Liver (tissue), 8 donors: ENCODE measurements at regions not wholly inside any gene's neighbourhood (a gene's known extent, or its start where the extent isn't known, plus 50 kb on each side); places are given as distances from the start of the nearest gene placed in this dataset.

Source experiments
- DNase-seq: peaks from one replicate; pipeline ENCODE4 v3.0.0-alpha.2; 2017; ENCODE audit warnings: low spot score
- H3K27ac ChIP-seq, 2 donors: one replicate each; pipeline ENCODE4 v1.7.0; 2013; ENCODE audit warnings: inconsistent platforms in 2 of 2, low read length in 2 of 2, control low read depth in 1 of 2, low read depth in 1 of 2, mild to moderate bottlenecking in 1 of 2
- H3K27me3 ChIP-seq, 4 donors: one replicate each; pipeline versions ENCODE4 v1.6.1 to v1.7.0; 2013; ENCODE audit warnings: low read length in 3 of 4, inconsistent platforms in 1 of 4, mild to moderate bottlenecking in 1 of 4, moderate library complexity in 1 of 4; ENCODE audit not compliant: control insufficient read depth in 4 of 4, insufficient read depth in 4 of 4
- H3K36me3 ChIP-seq, 4 donors: one replicate each; pipeline versions ENCODE4 v1.6.1 to v1.7.0; 2013; ENCODE audit warnings: low read length in 3 of 4, mild to moderate bottlenecking in 3 of 4, low read depth in 1 of 4, moderate library complexity in 1 of 4; ENCODE audit not compliant: control insufficient read depth in 4 of 4, insufficient read depth in 3 of 4
- H3K4me1 ChIP-seq, 4 donors: one replicate each; pipeline versions ENCODE4 v1.6.1 to v1.7.0; 2013; ENCODE audit warnings: low read length in 3 of 4, mild to moderate bottlenecking in 3 of 4, moderate library complexity in 1 of 4; ENCODE audit not compliant: control insufficient read depth in 4 of 4, insufficient read depth in 4 of 4
- H3K4me3 ChIP-seq, 3 donors: one replicate each; pipeline versions ENCODE4 v1.6.1 to v1.7.0; 2013; ENCODE audit warnings: low read length in 3 of 3, control low read depth in 1 of 3, low read depth in 1 of 3, mild to moderate bottlenecking in 1 of 3
- H3K9ac ChIP-seq, 2 donors: one replicate each; pipeline ENCODE4 v1.7.0; 2013; ENCODE audit warnings: low read length in 2 of 2, mild to moderate bottlenecking in 2 of 2, moderate library complexity in 2 of 2, control low read depth in 1 of 2, low read depth in 1 of 2
- H3K9me3 ChIP-seq, 4 donors: one replicate each; pipeline versions ENCODE4 v1.6.1 to v1.7.0; 2013; ENCODE audit warnings: low read length in 3 of 4; ENCODE audit not compliant: control insufficient read depth in 4 of 4
- ATF3 ChIP-seq: IDR thresholded peaks from 2 replicates; pipeline ENCODE4 v1.6.1; 2016; ENCODE audit warnings: antibody characterized with exemption
- EGR1 ChIP-seq, 2 donors: IDR thresholded peaks; 2 replicates each; pipeline ENCODE4 v1.6.1; 2016 to 2018; ENCODE audit warnings: antibody characterized with exemption in 2 of 2, low read depth in 2 of 2
- FOXA1 ChIP-seq: IDR thresholded peaks from 2 replicates; pipeline ENCODE4 v1.6.1; 2016; ENCODE audit warnings: antibody characterized with exemption
- FOXA2 ChIP-seq: IDR thresholded peaks from 2 replicates; pipeline ENCODE4 v1.6.1; 2016; ENCODE audit warnings: antibody characterized with exemption
- GABPA ChIP-seq, 2 donors: IDR thresholded peaks in 1 of 2; conservative IDR thresholded peaks in 1 of 2; 2 replicates each; pipeline ENCODE4 v1.6.1; 2016; ENCODE audit warnings: antibody characterized with exemption in 2 of 2, mild to moderate bottlenecking in 1 of 2, moderate library complexity in 1 of 2
- HNF4A ChIP-seq, 2 donors: conservative IDR thresholded peaks; 2 replicates each; pipeline ENCODE4 v1.6.1; 2016; ENCODE audit warnings: antibody characterized with exemption in 2 of 2, mild to moderate bottlenecking in 2 of 2
- HNF4G ChIP-seq: IDR thresholded peaks from 2 replicates; pipeline ENCODE4 v1.6.1; 2016; ENCODE audit warnings: antibody characterized with exemption
- JUND ChIP-seq, 2 donors: IDR thresholded peaks; 2 replicates each; pipeline ENCODE4 v1.6.1; 2016; ENCODE audit warnings: antibody characterized with exemption in 2 of 2
- NR2F2 ChIP-seq: IDR thresholded peaks from 2 replicates; pipeline ENCODE4 v1.6.1; 2016; ENCODE audit warnings: antibody characterized with exemption
- RAD21 ChIP-seq, 2 donors: IDR thresholded peaks; 2 replicates each; pipeline ENCODE4 v1.6.1; 2016; ENCODE audit warnings: antibody characterized with exemption in 2 of 2, mild to moderate bottlenecking in 2 of 2
- RXRA ChIP-seq, 2 donors: IDR thresholded peaks; 2 replicates each; pipeline ENCODE4 v1.6.1; 2017 to 2018; ENCODE audit warnings: antibody characterized with exemption in 2 of 2, mild to moderate bottlenecking in 1 of 2
- SP1 ChIP-seq: IDR thresholded peaks from 2 replicates; pipeline ENCODE4 v1.6.1; 2018; ENCODE audit warnings: antibody characterized with exemption, mild to moderate bottlenecking
- TAF1 ChIP-seq: conservative IDR thresholded peaks from 2 replicates; pipeline ENCODE4 v1.6.1; 2016; ENCODE audit warnings: antibody characterized with exemption, mild to moderate bottlenecking
- YY1 ChIP-seq: IDR thresholded peaks from 2 replicates; pipeline ENCODE4 v1.6.1; 2016; ENCODE audit warnings: antibody characterized with exemption, mild to moderate bottlenecking
- ZBTB33 ChIP-seq: IDR thresholded peaks from 2 replicates; pipeline ENCODE4 v1.6.1; 2016; ENCODE audit warnings: antibody characterized with exemption
- WGBS: extraction: QIAGEN DNeasy Blood & Tissue Kit; methylation state at CpG from one replicate; pipeline ENCODE4 v1.1.7; 2013; 5-methylcytosine and 5-hydroxymethylcytosine counted together
- TF ChIP-seq, protein P1 (sequence below): IDR thresholded peaks from 2 replicates; pipeline ENCODE4 v1.6.1; 2016; ENCODE audit warnings: antibody characterized with exemption, mild to moderate bottlenecking
- TF ChIP-seq, protein P2 (sequence below): fragments of 150-350 bp; IDR thresholded peaks from 2 replicates; pipeline ENCODE4 v1.5.1; 2017; ENCODE audit warnings: improper control_type of control experiment, low read depth, low read length; ENCODE audit not compliant: missing input control
- TF ChIP-seq, protein P3 (sequence below): IDR thresholded peaks from 2 replicates; pipeline ENCODE4 v1.6.1; 2016; ENCODE audit warnings: antibody characterized with exemption
- donor health status: healthy.
- donor health status: healthy.
- donor health status: healthy.
- donor health status: healthy.
- donor health status: healthy.

DNA sequence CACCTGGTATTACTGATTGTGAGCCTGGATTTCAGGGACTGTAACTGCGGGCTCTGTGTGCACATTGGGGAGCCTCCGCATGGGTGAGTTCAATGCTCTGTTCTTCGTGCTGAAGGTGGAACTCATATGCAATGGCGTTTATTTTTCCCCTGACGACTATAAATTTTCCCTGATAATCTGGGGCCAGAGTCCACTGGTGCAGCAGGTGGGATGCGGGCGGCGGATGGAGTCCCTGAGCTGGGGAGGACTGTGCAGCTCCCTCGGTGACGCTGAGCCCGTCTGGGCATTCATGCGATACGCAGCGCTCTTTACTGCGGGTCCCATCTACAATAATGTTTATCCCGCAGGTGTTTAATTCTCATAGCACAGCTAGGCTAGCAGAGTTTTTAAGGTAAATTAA lies 181.6 kb upstream of the ALKAL2 start:
- Histone ChIP-seq H3K4me1 (no peaks in the 10 kb centered on the region), H3K36me3 (no peaks in the 10 kb centered on the region), H3K9ac (no peak overlapping the region), H3K27ac (no peak overlapping the region), H3K4me3 (no peak overlapping the region), H3K9me3 (peaks cover 0 to 4% (median 0%) of the 10 kb centered on the region in 4 donors), H3K27me3 (peaks cover 0 to 17% (median 1%) of the 10 kb centered on the region in 4 donors)
- TF ChIP-seq FOXA2 (no peak), RAD21 (IDR thresholded peaks at IDR 0.05) (no peak), ATF3 (no peak), SP1 (no peak), HNF4A (conservative IDR thresholded peaks at IDR 0.05) (no peak), EGR1 (IDR thresholded peaks at IDR 0.05; ENCODE audit: low read depth in 2 of 2) (no peak)
- TF ChIP-seq, protein P1, sequence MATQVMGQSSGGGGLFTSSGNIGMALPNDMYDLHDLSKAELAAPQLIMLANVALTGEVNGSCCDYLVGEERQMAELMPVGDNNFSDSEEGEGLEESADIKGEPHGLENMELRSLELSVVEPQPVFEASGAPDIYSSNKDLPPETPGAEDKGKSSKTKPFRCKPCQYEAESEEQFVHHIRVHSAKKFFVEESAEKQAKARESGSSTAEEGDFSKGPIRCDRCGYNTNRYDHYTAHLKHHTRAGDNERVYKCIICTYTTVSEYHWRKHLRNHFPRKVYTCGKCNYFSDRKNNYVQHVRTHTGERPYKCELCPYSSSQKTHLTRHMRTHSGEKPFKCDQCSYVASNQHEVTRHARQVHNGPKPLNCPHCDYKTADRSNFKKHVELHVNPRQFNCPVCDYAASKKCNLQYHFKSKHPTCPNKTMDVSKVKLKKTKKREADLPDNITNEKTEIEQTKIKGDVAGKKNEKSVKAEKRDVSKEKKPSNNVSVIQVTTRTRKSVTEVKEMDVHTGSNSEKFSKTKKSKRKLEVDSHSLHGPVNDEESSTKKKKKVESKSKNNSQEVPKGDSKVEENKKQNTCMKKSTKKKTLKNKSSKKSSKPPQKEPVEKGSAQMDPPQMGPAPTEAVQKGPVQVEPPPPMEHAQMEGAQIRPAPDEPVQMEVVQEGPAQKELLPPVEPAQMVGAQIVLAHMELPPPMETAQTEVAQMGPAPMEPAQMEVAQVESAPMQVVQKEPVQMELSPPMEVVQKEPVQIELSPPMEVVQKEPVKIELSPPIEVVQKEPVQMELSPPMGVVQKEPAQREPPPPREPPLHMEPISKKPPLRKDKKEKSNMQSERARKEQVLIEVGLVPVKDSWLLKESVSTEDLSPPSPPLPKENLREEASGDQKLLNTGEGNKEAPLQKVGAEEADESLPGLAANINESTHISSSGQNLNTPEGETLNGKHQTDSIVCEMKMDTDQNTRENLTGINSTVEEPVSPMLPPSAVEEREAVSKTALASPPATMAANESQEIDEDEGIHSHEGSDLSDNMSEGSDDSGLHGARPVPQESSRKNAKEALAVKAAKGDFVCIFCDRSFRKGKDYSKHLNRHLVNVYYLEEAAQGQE, result no peak
- WGBS, result 80% methylated on average over 16 of the region's 16 CpGs
- no peak for DNase-seq

DNA sequence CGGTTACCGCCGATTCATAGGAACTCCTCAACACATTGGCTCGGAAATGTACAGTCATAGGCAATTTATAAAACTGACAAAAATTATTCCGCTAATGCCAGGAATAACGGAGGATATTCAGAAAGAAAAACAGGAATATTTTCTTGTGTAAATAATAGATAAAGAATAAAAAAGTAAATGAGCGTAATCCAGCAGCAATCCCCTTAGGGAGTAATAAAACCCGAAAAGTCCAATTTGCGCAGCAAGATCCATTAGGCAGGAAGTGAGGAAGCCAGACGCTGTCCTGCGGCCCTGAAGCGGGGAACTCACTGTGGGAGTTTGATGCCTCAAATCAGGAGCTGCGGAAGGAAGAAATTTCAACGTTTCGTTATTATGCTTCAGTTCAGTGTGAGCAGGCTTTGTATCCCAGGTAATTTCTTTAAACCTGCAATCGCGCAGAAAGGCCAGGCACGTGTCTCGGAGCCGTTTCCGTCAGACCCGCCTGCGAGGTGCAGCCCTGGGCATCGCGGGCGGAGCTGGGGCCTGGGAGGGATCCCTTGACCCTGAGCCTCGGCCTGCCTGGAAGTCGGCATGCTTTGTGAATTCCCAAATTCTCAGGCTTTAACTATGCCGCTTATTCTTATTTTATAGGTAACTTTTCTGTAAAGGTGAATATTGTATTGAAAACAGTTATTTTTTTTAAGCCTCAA lies 180.9 kb upstream of the ALKAL2 start:
- H3K4me3 ChIP-seq, result no peak overlapping the region
- WGBS, result 23% methylated on average over 29 of the region's 29 CpGs

More for the DNA sequence above, 180.9 kb upstream of the ALKAL2 start:
- Histone ChIP-seq H3K9ac (no peak overlapping the region), H3K4me1 (no peaks in the 10 kb centered on the region), H3K36me3 (no peaks in the 10 kb centered on the region), H3K27me3 (peaks cover 0 to 17% (median 1%) of the 10 kb centered on the region in 4 donors), H3K9me3 (peaks cover 0 to 4% (median 0%) of the 10 kb centered on the region in 4 donors), H3K27ac (no peak overlapping the region)
- no peak for DNase-seq
- no peak for TF ChIP-seq HNF4G
- no peak for TF ChIP-seq TAF1
- TF ChIP-seq ATF3, result no peak
- TF ChIP-seq ZBTB33, result no peak
- TF ChIP-seq YY1, result no peak
- no peak for TF ChIP-seq GABPA (IDR thresholded peaks at IDR 0.05 in 1 of 2, conservative IDR thresholded peaks at IDR 0.05 in 1 of 2)
- TF ChIP-seq FOXA2, result no peak
- no peak for TF ChIP-seq RXRA (IDR thresholded peaks at IDR 0.05)
- TF ChIP-seq, protein P2, sequence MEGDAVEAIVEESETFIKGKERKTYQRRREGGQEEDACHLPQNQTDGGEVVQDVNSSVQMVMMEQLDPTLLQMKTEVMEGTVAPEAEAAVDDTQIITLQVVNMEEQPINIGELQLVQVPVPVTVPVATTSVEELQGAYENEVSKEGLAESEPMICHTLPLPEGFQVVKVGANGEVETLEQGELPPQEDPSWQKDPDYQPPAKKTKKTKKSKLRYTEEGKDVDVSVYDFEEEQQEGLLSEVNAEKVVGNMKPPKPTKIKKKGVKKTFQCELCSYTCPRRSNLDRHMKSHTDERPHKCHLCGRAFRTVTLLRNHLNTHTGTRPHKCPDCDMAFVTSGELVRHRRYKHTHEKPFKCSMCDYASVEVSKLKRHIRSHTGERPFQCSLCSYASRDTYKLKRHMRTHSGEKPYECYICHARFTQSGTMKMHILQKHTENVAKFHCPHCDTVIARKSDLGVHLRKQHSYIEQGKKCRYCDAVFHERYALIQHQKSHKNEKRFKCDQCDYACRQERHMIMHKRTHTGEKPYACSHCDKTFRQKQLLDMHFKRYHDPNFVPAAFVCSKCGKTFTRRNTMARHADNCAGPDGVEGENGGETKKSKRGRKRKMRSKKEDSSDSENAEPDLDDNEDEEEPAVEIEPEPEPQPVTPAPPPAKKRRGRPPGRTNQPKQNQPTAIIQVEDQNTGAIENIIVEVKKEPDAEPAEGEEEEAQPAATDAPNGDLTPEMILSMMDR, result no peak
- TF ChIP-seq, protein P1, result no peak
- TF ChIP-seq, protein P3, sequence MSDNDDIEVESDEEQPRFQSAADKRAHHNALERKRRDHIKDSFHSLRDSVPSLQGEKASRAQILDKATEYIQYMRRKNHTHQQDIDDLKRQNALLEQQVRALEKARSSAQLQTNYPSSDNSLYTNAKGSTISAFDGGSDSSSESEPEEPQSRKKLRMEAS, result no peak
- TF ChIP-seq SP1, result no peak
- TF ChIP-seq RAD21 (IDR thresholded peaks at IDR 0.05), result no peak
- no peak for TF ChIP-seq NR2F2
- no peak for TF ChIP-seq JUND (IDR thresholded peaks at IDR 0.05)
- TF ChIP-seq EGR1 (IDR thresholded peaks at IDR 0.05; ENCODE audit: low read depth in 2 of 2), result no peak
- no peak for TF ChIP-seq FOXA1
- no peak for TF ChIP-seq HNF4A (conservative IDR thresholded peaks at IDR 0.05)
